Breast epithelium (tissue), 4 donors: ENCODE measurements at regions not wholly inside any gene's neighbourhood (a gene's known extent, or its start where the extent isn't known, plus 50 kb on each side); places are given as distances from the start of the nearest gene placed in this dataset.

ENCODE experiments used
- DNase-seq, 2 donors: peaks; one replicate each; pipeline ENCODE4 v3.0.0-alpha.2; 2019; ENCODE audit warnings: low spot score in 2 of 2
- H3K27ac ChIP-seq, 2 donors: fragments of 200-600 bp; sonication (generic) in 1 of 2; one replicate each; pipeline ENCODE4 v1.5.1; 2016 to 2019; ENCODE audit warnings: mild to moderate bottlenecking in 1 of 2
- H3K27me3 ChIP-seq, 2 donors: fragments of 200-600 bp; sonication (generic) in 1 of 2; one replicate each; pipeline versions ENCODE4 v1.5.1 to v1.6.0; 2017 to 2019; ENCODE audit warnings: control low read depth in 1 of 2, mild to moderate bottlenecking in 1 of 2
- H3K36me3 ChIP-seq: fragments of 200-600 bp; one replicate; pipeline ENCODE4 v1.5.1; 2019
- H3K4me1 ChIP-seq, 2 donors: fragments of 200-600 bp; sonication (generic); one replicate each; pipeline ENCODE4 v1.5.1; 2016 to 2019; ENCODE audit warnings: control low read depth in 1 of 2
- H3K4me3 ChIP-seq, 3 donors: fragments of 200-600 bp; sonication (generic); 1 replicate in 2 of 3; 2 replicates in 1 of 3; pipeline ENCODE4 v1.5.1; 2016 to 2019; ENCODE audit warnings: mild to moderate bottlenecking in 3 of 3, moderate library complexity in 2 of 3
- H3K9me3 ChIP-seq, 2 donors: fragments of 200-600 bp; sonication (generic) in 1 of 2; one replicate each; pipeline ENCODE4 v1.5.1; 2016 to 2019; ENCODE audit warnings: control low read depth in 1 of 2
- POLR2A ChIP-seq: fragments of 450-650 bp; IDR thresholded peaks from one replicate; pipeline ENCODE4 v1.6.1; 2016; ENCODE audit warnings: antibody characterized with exemption, mild to moderate bottlenecking, moderate library complexity
- POLR2AphosphoS5 ChIP-seq, 3 donors: sonication (generic); formaldehyde crosslinking; IDR thresholded peaks; one replicate each; pipeline ENCODE4 v1.6.1; 2017; ENCODE audit warnings: antibody characterized with exemption in 3 of 3
- intact Hi-C: fragments of 100-400 bp; cut with DNase I; formaldehyde crosslinking; loops from one replicate; pipeline ENCODE4 v1.15.1; 2023; ENCODE audit warnings: low total_unique reads
- TF ChIP-seq, protein P1 (sequence below), 3 donors: fragments of 450-650 bp; IDR thresholded peaks; one replicate each; pipeline ENCODE4 v1.5.1; 2016 to 2017; ENCODE audit warnings: antibody characterized with exemption in 3 of 3, mild to moderate bottlenecking in 3 of 3, moderate library complexity in 3 of 3

DNA sequence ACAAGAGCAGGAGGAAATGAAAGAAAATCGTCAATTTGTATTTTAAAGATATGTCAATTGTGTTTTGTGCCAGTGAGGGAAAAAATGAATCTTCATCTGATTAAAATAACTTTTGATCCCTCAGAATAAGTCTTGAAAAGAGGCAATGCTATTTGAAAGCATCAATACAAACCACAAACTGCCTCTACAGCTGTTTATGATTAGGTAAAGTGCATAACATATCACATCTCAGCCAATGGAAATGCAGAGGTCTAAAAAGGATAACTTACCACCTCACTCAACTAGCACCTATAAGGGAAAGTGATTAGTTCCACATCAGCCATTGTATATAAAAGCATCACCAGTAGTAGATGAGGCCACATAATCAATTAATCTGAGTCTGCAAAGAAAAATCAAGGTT lies 492.2 kb upstream of the CDH2 start:
- no peak for DNase-seq
- intact Hi-C loops = no loop called here
- H3K36me3 ChIP-seq = no peaks in the 10 kb centered on the region
- no peaks in the 10 kb centered on the region for H3K27me3 ChIP-seq
- no peak overlapping the region for H3K4me3 ChIP-seq
- TF ChIP-seq POLR2A (no peak), POLR2AphosphoS5 (IDR thresholded peaks at IDR 0.05) (no peak)
- TF ChIP-seq, protein P1, sequence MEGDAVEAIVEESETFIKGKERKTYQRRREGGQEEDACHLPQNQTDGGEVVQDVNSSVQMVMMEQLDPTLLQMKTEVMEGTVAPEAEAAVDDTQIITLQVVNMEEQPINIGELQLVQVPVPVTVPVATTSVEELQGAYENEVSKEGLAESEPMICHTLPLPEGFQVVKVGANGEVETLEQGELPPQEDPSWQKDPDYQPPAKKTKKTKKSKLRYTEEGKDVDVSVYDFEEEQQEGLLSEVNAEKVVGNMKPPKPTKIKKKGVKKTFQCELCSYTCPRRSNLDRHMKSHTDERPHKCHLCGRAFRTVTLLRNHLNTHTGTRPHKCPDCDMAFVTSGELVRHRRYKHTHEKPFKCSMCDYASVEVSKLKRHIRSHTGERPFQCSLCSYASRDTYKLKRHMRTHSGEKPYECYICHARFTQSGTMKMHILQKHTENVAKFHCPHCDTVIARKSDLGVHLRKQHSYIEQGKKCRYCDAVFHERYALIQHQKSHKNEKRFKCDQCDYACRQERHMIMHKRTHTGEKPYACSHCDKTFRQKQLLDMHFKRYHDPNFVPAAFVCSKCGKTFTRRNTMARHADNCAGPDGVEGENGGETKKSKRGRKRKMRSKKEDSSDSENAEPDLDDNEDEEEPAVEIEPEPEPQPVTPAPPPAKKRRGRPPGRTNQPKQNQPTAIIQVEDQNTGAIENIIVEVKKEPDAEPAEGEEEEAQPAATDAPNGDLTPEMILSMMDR (IDR thresholded peaks at IDR 0.05) = no peak
- H3K27ac ChIP-seq = no peak overlapping the region
- H3K4me1 ChIP-seq = no peaks in the 10 kb centered on the region
- H3K9me3 ChIP-seq = no peaks in the 10 kb centered on the region

DNA sequence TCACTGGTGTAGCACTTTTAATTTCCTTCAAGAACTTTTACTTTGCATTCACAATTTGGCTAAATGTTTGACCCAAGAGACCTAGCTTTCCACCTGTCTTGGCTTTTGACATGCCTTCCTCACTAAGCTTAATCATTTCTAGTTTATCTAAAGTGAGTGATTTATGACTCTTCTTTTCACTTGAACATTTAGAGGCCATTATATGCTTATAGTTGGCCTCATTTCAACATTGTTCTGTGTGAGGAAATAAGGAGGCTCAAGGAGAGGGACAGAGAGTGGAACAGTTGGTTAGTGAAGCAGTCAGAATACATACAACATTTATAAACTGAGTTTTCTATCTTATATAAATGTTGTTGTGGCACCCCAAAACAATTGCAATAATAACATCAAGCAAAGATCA lies 489.3 kb upstream of the CDH2 start:
- H3K4me3 ChIP-seq = no peak overlapping the region
- no peak for DNase-seq
- no peaks in the 10 kb centered on the region for H3K9me3 ChIP-seq
- no peaks in the 10 kb centered on the region for H3K27me3 ChIP-seq
- H3K4me1 ChIP-seq = no peaks in the 10 kb centered on the region
- intact Hi-C loops = no loop called here
- no peak overlapping the region for H3K27ac ChIP-seq
- TF ChIP-seq, protein P1 (IDR thresholded peaks at IDR 0.05) = no peak
- TF ChIP-seq POLR2AphosphoS5 (IDR thresholded peaks at IDR 0.05) = no peak
- TF ChIP-seq POLR2A = no peak
- H3K36me3 ChIP-seq = no peaks in the 10 kb centered on the region

DNA sequence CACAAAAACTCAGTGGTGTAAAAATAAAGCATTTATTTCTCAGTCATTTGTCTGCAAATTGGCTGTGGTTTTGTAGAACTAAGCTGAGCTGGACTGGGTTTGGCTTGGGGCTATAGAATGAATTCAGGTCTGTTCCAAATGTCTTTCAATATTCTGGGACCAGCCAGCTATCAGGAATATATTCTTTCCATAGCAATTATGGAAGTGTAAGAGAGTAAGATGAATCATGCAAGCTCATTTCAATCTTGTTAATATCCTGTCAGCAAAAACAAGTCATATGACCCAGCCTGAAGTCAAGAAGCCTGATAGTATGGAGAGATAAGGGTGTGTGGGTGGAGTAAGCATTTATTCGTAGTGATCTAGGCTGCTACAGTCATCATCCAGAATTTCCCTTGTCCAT lies 481.0 kb upstream of the CDH2 start:
- no peak for DNase-seq
- no peak overlapping the region for H3K27ac ChIP-seq
- TF ChIP-seq POLR2AphosphoS5 (IDR thresholded peaks at IDR 0.05) = no peak
- TF ChIP-seq, protein P1 (IDR thresholded peaks at IDR 0.05) = no peak
- no peak for TF ChIP-seq POLR2A

DNA sequence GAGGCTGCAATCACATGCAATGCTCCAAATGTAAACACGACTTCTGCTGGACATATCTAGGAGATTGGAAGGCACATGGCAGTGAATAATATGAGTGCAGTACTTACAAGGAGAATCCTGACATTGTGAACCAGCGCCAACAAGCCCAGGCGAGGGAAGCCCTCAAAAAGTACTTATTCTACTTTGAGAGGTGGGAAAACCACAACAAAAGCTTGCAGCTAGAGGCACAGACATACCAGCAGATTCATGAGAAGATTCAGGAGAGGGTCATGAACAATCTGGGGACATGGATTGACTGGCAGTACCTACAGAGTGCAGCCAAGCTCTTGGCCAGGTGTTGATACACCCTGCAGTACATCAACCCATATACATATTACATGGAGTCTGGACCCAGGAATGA lies 475.7 kb upstream of the CDH2 start:
- Histone ChIP-seq H3K27ac (no peak overlapping the region), H3K27me3 (no peaks in the 10 kb centered on the region), H3K4me3 (no peak overlapping the region), H3K4me1 (no peaks in the 10 kb centered on the region), H3K9me3 (no peaks in the 10 kb centered on the region), H3K36me3 (no peaks in the 10 kb centered on the region)
- DNase-seq = no peak
- intact Hi-C loops = loop anchor here (5.0 kb wide), 1 partner anchor 825 kb away; no protein-coding TSS in a partner anchor
- TF ChIP-seq, protein P1 (IDR thresholded peaks at IDR 0.05) = no peak
- no peak for TF ChIP-seq POLR2AphosphoS5 (IDR thresholded peaks at IDR 0.05)

More for the DNA sequence above, 481.0 kb upstream of the CDH2 start:
- H3K4me1 ChIP-seq = no peaks in the 10 kb centered on the region
- H3K4me3 ChIP-seq = no peak overlapping the region
- H3K9me3 ChIP-seq = no peaks in the 10 kb centered on the region
- H3K27me3 ChIP-seq = no peaks in the 10 kb centered on the region
- no peaks in the 10 kb centered on the region for H3K36me3 ChIP-seq
- intact Hi-C loops = no loop called here

DNA sequence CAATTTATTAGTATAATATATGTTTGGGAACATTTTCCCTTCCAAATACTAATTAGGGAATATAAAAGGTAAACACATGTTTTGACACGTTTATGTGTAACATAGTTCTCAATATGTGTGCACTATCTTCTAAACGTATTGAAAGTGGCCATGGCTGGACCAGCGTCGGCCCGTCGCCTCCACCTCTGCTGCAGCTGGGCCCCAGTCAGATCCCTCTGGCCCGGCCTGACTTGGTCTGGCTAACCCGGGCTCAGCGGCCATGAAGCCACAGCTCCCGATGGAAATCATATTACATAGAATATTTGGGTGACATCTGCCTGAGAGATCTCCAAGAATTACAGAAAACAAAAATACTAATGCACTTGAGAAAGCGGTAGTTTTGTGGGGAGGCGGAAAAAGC lies 474.4 kb upstream of the CDH2 start:
- Histone ChIP-seq H3K9me3 (no peaks in the 10 kb centered on the region), H3K27me3 (no peaks in the 10 kb centered on the region), H3K4me3 (no peak overlapping the region), H3K27ac (no peak overlapping the region), H3K4me1 (no peaks in the 10 kb centered on the region), H3K36me3 (no peaks in the 10 kb centered on the region)
- TF ChIP-seq POLR2AphosphoS5 (IDR thresholded peaks at IDR 0.05) (no peak), POLR2A (no peak)
- TF ChIP-seq, protein P1 (IDR thresholded peaks at IDR 0.05) = no peak
- DNase-seq = no peak
- intact Hi-C loops = loop anchor here (5.0 kb wide), 1 partner anchor 824 kb away; no protein-coding TSS in a partner anchor
